ENCODE measurements at regions not wholly inside any gene's neighbourhood (a gene's known extent, or its start where the extent isn't known, plus 50 kb on each side); places are given as distances from the start of the nearest gene placed in this dataset.

DNA sequence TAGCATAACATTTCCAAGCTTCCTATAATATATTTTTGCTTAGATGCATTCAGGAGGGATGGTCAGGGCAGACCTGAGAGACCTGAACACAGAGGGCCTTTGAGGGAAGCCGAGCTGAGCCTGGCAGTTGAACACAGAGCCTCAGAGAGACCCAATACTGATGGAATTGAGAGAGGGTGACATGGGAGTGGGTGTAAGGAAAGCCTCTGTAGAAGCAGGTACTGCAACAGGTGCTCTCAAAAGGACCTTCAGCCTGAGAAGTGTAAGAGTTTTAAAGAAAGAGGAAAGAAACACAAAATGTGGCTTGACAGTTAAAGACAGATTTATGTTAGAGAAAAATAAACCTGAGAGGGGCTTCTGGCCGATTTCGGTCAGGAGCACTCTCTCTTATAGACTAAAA, 73.9 kb upstream of the PGBD5 start:
- Histone ChIP-seq H3K4me1 (ENCODE audit: control insufficient read depth in 1 of 2, insufficient read depth in 2 of 2, low read length in 2 of 2) (no peaks in the 10 kb centered on the region), H2AFZ (ENCODE audit: insufficient read depth, low read depth, low read length, poor library complexity, severe bottlenecking) (no peak overlapping the region), H3K27ac (ENCODE audit: low read depth in 1 of 2, low read length in 2 of 2) (no peak overlapping the region), H4K20me1 (ENCODE audit: insufficient read depth, low read length) (no peaks in the 10 kb centered on the region), H3K9me3 (replicated peaks in 1 of 2; ENCODE audit: control insufficient read depth in 1 of 2, insufficient read depth in 1 of 2, low read length in 2 of 2) (peaks cover 0 to 4% of the 10 kb centered on the region in 2 donors), H3K36me3 (replicated peaks in 1 of 2; ENCODE audit: control insufficient read depth in 1 of 2, insufficient read depth in 2 of 2, low read length in 2 of 2) (no peaks in the 10 kb centered on the region), H3K4me2 (replicated peaks; ENCODE audit: extremely low read depth, low read length, poor library complexity, severe bottlenecking) (no peak overlapping the region), H3K79me2 (ENCODE audit: insufficient read depth, low read length) (no peaks in the 10 kb centered on the region), H3K9ac (ENCODE audit: insufficient read depth, low read length, poor library complexity, severe bottlenecking) (no peak overlapping the region), H3K4me3 (replicated peaks in 1 of 3; ENCODE audit: low read depth in 2 of 3, low read length in 3 of 3) (no peak overlapping the region), H3K27me3 (ENCODE audit: control insufficient read depth in 2 of 2, insufficient read depth in 2 of 2, low read length in 2 of 2) (no peaks in the 10 kb centered on the region)
- no peak overlapping the region for H3K4me3 Mint-ChIP-seq
- TF ChIP-seq, protein P1, sequence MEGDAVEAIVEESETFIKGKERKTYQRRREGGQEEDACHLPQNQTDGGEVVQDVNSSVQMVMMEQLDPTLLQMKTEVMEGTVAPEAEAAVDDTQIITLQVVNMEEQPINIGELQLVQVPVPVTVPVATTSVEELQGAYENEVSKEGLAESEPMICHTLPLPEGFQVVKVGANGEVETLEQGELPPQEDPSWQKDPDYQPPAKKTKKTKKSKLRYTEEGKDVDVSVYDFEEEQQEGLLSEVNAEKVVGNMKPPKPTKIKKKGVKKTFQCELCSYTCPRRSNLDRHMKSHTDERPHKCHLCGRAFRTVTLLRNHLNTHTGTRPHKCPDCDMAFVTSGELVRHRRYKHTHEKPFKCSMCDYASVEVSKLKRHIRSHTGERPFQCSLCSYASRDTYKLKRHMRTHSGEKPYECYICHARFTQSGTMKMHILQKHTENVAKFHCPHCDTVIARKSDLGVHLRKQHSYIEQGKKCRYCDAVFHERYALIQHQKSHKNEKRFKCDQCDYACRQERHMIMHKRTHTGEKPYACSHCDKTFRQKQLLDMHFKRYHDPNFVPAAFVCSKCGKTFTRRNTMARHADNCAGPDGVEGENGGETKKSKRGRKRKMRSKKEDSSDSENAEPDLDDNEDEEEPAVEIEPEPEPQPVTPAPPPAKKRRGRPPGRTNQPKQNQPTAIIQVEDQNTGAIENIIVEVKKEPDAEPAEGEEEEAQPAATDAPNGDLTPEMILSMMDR (IDR thresholded peaks at IDR 0.05), result no peak
- H3K27me3 Mint-ChIP-seq (ENCODE audit: low read depth in 3 of 3), result peaks cover 2 to 10% (median 9%) of the 10 kb centered on the region in 3 donors
- 89% methylated on average over 1 of the region's 3 CpGs for WGBS (ENCODE audit: insufficient coverage)
- intact Hi-C loops (cut with micrococcal nuclease), result no loop called here
- peaks cover 1 to 17% (median 10%) of the 10 kb centered on the region in 7 donors for H3K9me3 Mint-ChIP-seq
- H3K27ac Mint-ChIP-seq, result no peak overlapping the region
- no peaks in the 10 kb centered on the region for H3K4me1 Mint-ChIP-seq
- no peak for DNase-seq
- no peaks in the 10 kb centered on the region for H3K36me3 Mint-ChIP-seq

DNA sequence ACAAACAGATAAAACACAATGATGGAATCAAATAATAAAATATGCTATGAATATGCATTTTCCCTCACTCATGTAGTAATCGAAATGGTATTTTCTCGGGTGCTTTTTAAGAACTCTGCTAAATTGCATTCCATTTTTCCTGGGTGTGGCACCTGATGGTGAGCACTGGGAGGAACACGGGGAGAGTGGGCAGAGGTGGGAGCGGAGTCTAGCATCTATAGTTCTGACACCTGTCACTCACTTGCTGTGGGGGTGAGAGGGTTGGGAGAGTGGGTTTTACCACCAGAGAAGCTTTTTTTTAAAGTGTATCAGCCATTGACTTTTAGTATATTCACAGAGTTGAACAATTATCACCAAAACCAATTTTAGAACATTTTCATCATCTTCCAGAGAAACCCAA, 73.4 kb upstream of the PGBD5 start:
- no peak for DNase-seq
- no peaks in the 10 kb centered on the region for H4K20me1 ChIP-seq (ENCODE audit: insufficient read depth, low read length)
- H3K79me2 ChIP-seq (ENCODE audit: insufficient read depth, low read length), result no peaks in the 10 kb centered on the region
- no peaks in the 10 kb centered on the region for H3K36me3 Mint-ChIP-seq
- TF ChIP-seq, protein P1 (IDR thresholded peaks at IDR 0.05), result no peak
- H3K27ac Mint-ChIP-seq, result no peak overlapping the region
- WGBS (ENCODE audit: insufficient coverage), result 100% methylated on average over 1 of the region's 4 CpGs
- no peaks in the 10 kb centered on the region for H3K4me1 ChIP-seq (ENCODE audit: control insufficient read depth in 1 of 2, insufficient read depth in 2 of 2, low read length in 2 of 2)
- no peaks in the 10 kb centered on the region for H3K36me3 ChIP-seq (replicated peaks in 1 of 2; ENCODE audit: control insufficient read depth in 1 of 2, insufficient read depth in 2 of 2, low read length in 2 of 2)
- H3K27me3 ChIP-seq (ENCODE audit: control insufficient read depth in 2 of 2, insufficient read depth in 2 of 2, low read length in 2 of 2), result peaks cover 0 to 1% of the 10 kb centered on the region in 2 donors
- H3K27me3 Mint-ChIP-seq (ENCODE audit: low read depth in 3 of 3), result peaks cover 4 to 10% (median 7%) of the 10 kb centered on the region in 3 donors
- H3K9ac ChIP-seq (ENCODE audit: insufficient read depth, low read length, poor library complexity, severe bottlenecking), result no peak overlapping the region
- intact Hi-C loops (cut with micrococcal nuclease), result no loop called here
- no peak overlapping the region for H2AFZ ChIP-seq (ENCODE audit: insufficient read depth, low read depth, low read length, poor library complexity, severe bottlenecking)
- H3K4me2 ChIP-seq (replicated peaks; ENCODE audit: extremely low read depth, low read length, poor library complexity, severe bottlenecking), result no peak overlapping the region
- H3K9me3 ChIP-seq (replicated peaks in 1 of 2; ENCODE audit: control insufficient read depth in 1 of 2, insufficient read depth in 1 of 2, low read length in 2 of 2), result peaks cover 0 to 4% of the 10 kb centered on the region in 2 donors
- H3K9me3 Mint-ChIP-seq, result peaks cover 3 to 17% (median 10%) of the 10 kb centered on the region in 7 donors
- no peak overlapping the region for H3K27ac ChIP-seq (ENCODE audit: low read depth in 1 of 2, low read length in 2 of 2)
- H3K4me3 ChIP-seq (replicated peaks in 1 of 3; ENCODE audit: low read depth in 2 of 3, low read length in 3 of 3), result no peak overlapping the region
- no peaks in the 10 kb centered on the region for H3K4me1 Mint-ChIP-seq
- no peak overlapping the region for H3K4me3 Mint-ChIP-seq
